ENCODE measurements at regions not wholly inside any gene's neighbourhood (a gene's known extent, or its start where the extent isn't known, plus 50 kb on each side); places are given as distances from the start of the nearest gene placed in this dataset.

DNA sequence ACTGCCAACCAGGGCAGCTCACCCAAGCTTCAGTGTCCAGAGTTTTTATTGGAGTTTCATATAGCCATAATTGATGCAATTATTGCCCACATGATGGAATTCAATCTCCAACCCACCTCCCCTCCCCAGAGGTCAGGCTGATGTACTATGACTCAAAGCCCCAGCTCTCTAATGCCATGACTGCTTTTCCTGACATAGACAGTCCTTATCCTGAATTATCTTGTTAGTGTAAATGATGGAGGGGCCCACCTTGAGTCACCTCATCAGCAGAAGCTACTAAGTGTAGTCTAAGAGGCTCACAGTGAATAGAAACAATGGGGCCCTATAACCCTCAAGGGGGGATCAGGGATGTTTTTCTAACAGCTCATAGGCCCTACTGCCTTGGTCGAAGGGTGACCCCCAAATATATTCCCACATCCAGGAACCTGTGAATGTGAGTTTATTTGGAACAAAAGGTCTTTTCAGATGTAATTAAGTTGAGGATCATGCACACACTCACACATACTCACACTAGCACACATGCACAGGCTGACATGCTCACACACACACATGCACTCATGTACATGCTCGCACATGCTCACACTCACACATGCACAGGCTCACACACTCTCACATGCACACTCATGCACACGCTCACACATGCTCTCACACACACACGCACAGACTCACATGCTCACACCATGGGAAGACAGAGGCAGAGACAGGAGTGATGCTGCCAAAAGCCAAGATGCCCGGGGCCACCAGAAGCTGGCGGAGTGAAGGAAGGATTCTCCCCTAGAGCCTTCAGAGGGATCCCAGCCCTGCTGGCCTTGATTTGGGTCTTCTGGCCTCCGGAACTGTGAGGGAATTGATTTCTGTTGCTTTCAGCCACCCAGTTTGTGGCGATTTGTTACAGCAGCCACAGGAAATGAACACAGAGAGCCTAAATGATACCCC, 131.2 kb upstream of the SMAD3 start:
- no peak for DNase-seq

DNA sequence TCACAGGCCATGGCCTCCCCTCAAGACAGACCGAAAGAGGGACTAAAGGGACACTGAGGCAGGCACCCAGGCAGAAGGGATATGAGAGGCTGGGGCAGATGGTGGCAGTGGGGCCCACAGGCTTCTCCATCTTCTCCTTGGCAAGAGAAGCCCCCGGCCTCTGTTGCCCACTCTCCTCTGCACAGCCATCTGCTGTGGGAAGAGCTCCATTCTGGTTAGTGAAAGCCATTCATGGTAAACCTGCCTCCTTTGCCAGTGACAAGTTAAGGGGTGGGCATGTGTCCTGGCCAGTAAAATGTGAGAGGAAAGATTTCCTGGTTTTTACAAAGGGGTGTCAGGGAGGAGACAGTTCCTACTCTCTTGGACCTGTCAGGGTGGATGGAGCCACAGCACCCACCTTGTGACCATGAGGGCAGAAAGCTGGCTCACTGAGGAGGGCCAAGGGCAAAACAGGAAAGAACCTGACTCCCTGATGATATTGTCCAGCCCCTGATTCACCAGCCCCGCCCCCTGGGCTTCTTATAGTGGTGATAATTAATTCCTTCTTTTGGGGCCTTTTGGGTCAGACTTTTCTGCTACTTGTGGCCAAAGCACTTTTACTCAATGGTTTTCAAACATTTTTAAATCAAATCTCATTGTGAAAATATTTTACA, 130.4 kb upstream of the SMAD3 start:
- no peak for DNase-seq

DNA sequence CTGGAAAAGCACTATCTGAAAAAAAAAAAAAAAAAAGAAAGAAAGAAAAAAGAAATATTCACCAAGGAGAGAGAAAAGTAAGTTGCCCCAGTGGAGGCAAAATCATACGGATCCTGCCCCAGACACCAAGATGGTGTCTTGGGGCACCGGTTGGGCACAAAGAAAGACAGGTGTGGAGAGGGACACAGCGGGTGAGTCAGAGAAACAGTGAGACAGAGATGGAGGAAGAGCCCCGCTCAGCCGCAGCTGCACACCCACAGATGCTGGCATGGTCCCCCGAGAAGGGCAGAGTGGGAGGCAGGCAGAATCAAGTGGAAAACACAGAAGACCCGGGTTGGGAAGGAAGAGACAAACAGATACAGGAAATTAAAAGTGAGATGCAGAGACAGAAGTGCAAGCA, 129.7 kb upstream of the SMAD3 start:
- no peak for DNase-seq

DNA sequence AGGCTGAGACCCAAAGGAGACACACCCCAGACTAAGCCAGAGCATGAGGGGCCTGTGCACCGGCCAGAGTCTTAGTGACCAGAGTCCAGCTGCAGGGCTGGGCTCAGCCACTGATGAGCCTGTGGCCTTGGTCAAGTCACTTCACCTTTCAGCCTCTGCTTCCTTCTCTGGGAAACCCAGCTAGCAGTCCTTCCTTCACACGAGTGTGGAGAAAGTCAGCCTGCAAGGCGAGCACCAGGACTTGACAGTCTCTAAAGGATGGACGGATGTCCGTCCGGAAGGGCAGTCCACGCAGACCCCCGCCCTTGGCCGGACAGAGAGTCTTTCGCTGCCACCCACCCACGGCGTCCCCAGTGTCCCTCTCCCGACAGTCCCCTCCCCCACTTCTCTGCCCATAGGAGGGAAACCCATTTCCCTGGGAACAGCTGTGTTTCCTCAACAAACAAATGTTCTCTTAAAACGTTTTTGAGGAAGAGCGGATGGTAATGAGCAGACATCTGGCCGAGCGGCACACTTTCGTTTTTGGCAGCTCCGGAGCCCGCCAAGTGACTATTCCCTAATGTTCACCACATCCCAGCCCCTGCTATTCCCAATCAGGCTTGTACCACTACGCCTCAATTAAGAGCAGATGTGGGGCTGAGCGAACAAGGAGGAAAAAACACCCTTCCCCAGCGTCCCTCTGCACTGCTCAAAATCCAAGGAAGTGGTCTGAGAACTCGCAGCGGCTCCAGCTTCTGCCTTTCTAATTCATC, 129.1 kb upstream of the SMAD3 start:
- no peak for DNase-seq

DNA sequence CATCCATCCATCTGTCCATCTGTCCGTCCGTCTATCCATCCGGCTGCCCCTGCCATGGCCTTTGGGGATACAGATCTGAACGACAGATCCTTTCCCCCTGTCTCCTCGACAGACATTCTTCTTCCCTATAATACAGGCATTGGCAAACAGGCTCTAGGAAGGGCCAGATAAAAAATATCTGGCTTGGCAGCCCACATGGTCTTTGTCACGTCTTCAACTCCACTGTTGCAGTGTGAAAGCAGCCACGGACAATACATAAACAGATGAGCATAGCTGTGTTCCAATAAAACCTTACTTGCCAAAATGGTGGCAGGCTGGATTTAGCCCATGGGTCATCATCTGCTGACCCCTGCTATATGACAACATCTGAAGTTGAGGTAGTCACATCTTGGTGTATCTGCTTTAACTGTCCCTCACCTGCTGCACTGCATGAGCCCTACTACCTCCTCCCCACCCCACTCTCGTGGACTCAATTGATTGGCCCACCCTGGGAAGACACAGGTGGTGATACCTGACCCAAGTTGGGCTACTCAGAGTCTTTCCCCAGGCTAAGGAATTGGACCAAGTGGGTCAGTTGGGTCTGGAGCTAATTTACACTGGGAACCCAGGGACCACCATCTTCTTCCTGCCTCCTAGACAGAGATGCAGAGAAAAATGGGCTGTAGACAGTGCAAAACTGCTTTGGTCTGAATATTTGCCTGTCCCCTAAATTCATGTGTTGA, 128.4 kb upstream of the SMAD3 start:
- DNase-seq, result no peak

DNA sequence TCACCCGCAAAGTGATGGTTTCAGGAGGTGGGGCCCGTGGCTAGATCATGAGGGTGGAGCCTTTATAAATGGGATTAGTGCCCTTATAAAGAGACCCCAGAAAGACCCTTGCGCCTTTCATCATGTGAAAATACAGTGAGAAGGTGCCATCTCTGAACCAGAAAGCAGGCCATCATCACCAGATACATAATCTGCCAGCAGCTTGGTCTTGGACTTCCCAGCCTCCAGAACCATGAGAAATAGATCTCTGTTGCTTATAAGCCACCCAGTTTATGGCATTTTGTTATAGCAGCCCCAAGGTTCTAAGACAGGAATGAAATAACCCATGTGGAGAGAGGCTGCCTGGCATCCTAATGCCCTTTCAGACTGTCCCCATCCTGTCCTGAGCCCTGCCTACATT, 127.8 kb upstream of the SMAD3 start:
- no peak for DNase-seq

DNA sequence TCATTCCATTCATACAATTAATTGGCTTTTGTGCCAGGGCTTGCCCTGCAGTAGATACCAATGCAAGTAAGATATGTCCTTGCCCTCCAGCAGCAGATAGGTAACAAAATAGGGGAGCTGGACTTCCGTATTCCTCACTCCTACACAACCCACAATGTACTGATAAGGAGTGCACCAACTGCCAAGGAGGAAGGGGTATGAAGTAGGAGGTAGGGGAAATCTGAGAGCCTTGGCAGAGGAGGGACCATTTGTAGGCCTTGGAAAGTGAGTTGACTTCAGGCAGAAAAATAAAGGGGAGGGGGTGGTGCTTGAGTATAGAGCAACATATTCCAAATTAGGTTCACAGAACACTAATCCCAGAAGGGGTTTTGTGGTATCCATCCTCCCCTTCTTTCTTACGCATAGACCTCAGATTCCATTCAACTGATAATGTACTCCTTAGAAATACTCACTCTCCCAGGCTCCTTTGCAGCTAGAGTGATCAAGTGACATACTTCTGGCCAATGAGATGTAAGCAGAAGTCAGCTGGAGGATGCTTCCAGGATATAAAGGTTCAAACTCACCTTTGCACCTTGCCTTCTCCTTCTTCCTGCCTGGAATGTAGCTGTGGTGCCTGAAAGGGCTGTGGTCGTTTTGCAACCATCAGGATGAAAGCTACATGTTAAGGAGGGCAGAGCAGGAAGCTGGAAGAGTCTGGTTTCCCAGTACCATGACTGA, 127.1 kb upstream of the SMAD3 start:
- DNase-seq, result no peak

DNA sequence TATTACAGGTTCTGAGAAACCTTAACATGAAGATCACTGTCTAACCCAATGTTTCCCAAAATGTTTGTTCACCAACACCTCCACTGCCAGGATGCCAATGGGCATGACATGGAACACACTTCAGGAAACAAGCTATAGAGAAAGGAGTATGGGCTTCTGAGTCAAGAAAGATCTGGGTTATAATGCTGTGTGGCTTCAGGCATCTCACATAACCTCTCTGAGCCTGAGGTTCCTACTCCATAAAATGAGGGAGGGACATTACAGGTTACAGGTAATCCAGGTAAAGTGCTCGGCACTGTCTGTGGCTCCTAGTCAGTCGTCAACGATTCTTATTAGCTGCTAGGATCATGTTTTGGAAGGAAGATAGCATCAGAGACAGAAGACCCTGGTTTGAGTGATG, 126.4 kb upstream of the SMAD3 start:
- DNase-seq, result no peak

DNA sequence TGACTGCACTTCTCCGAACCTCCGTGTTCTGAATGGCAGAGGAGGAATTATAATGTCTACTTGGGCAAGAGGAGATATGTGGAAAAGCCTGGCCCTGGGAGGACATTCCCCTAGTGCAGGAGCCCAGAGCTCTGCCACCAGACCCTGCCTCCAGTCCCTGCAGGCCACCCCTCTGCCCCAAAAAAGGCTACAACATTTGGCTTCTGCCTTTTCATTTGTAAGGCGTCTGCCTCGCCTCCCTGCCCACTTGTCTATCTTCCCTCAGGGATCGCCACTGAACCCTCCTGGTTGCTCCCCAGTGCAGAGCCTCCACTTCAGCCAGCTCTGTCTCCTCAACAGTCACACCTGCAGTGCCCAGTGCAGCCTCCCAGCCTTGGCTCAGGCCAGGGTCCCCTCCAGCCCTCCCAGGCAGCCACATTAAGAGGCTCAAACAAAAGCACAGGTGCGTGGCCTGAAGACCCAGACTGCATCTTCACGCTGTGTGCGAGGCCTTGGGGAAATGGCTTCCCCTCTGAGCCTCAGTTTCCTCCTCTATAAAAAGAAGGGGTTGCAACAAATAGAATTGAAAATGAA, 125.9 kb upstream of the SMAD3 start:
- DNase-seq, result no peak

DNA sequence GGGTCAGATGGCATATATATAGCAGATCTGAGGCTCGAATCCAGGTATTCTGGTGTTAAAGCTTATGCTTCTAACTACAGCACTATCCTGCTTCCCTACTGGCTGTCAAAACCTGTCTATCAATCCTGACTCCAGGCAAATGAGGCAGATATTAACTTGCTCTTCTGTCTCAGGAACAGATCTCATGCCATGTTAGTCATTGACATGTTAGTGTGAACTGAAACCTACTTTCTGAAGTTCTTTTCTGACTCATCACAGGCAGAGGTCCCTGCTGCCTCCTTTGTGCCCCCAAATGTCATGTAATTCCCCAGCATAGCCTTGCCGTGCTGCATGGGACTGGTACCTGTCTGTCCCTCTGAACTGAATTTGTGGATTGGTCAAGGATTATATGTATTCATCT, 125.0 kb upstream of the SMAD3 start:
- no peak for DNase-seq

DNA sequence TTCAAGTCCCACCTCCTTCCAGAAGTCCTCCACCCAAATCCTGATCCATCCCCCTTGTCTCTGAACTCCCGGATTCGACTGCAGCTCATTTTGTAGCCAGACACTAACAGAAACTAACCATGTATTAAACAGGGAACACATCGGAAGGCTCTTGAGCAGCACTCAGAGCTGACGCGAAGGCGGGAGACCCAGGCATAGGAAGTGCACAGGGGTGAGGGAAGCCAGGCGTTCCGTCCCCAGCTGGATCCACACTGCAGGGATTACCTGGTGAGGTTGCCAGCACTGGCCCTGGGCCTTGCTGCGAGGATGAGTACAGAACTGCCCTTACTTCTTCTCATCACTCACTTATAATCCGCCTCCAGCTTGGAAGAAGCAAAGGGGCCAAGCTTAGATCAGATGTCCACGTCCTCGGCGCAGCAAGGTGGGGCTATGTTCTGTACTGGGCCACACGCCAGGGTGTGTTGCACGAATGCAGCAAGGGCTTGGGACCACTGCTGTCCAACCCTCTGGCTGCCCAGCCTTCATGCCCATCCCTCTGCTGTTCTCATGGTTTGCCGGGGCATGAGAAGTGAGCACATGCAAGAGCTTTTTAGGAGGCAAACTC, 124.2 kb upstream of the SMAD3 start:
- DNase-seq, result no peak

DNA sequence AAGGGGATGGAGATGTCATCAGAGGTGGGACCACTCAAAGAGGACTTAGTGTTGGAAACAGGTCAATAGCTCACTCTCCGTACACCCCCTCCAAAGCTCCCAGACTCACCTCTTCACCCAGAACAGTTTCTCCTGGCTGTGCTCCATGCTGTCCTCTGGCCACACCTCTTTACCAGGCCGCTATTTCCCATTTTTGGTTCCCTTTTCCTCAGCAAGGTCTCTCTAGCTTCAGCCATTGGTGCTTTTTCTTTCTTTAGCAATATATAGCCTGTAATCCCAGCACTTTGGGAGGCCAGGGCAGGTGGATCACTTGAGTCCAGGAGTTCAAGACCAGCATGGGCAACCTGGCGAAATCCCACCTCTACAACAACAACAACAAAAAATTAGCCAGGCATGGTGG, 123.6 kb upstream of the SMAD3 start:
- DNase-seq, result no peak

DNA sequence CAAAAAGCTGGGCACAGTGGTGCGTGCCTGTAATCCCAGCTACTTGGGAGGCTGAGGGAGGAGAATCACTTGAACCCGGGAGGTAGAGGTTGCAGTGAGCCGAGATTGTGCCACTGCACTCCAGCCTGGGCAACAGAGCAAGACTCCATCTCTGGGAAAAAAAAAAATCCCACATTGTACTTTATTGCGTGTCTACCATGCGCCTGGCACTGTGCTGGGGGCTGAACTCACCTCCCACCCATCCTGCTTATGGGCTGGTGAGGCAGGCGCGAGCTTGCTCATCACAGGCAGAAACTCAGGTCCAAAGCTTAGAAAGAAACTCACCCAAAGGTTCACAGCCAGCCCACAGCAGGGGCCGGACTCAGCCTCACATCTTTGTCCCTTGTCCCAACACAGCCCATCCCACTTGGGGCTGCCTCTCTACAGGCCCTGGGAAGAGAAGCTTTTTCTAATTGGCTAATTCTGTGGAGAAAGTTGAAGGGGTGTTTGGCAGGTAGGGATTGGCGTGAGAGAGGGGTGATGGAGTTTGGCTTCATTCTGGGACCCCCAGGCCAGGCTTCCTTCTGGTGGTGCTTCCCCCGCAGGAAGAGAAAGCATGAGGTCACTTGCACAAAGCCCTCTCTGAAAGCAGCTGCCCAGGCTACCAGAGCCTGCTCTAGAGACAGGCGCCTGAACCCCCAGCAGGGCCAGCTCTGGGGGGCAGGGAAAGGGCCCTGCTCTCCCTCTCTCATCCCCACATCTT, 122.6 kb upstream of the SMAD3 start:
- no peak for DNase-seq

DNA sequence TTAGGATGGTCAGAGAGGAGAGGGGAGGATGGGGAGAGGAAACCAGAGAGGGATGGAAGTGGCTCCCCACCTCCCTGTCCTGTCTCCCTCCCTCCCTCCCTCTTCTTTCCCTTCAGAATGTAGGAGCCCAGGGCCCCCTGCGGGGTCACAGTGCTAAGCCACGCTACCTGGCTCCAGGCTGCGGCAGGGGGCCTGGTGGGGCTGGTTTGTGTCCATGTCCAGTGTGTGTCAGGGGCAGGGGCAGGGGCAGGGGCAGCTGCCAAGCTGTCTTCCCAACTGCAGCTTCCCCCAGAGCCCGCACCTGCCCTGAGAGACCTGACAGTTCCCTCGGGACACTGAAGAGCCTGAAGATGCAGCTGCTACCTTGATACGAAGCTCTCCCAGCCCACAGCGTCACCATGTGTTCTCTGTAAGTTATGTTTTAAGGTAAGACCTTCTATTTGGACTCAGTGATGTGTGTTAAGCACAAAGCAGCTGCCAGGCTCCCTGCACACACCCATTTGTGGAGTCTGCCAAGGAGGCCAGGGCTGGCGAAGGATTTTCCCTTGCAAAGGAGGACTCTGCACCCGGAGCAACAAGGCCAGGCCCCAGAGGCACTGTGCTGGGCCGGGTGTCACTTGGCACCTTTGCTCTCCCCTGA, 121.8 kb upstream of the SMAD3 start:
- DNase-seq, result no peak

DNA sequence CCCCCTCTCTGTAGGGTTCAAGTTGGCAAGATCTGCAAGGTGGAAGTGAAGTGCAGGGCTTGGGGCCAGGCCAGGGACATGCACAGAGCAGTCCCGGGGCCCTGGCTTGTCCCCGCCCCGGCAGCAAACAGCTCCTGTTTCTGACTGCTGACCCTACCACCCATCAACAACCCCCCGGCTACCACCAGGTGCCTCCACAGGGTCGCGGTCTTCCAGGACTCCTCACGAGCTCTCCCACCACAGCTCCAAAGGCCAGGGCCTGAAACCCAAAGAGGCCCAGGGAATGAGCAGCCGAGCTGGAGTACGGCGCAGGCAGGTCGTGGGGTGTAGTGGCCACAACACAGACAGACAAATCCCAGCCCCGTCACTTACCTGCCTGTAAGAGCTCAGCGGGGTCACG, 121.3 kb upstream of the SMAD3 start:
- DNase-seq, result no peak

DNA sequence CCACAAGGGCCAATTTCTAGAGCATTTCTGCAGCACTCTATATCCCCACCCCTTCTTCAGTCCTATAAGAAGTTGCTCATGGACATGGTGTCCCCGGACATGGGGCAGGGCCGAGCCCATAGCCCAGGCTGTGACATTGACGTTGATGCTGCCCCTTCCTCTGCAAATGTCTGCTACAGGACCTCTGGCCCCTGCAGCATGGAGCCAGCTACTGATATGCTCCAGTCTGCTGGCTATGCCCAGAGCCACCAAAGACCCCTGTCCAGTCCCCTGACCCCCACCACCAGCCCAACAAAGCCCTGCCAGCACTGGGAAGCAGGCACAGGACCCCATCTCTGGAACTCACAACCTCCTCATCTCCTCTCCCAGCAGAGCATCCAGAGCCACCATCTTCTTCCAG, 120.1 kb upstream of the SMAD3 start:
- DNase-seq, result no peak

DNA sequence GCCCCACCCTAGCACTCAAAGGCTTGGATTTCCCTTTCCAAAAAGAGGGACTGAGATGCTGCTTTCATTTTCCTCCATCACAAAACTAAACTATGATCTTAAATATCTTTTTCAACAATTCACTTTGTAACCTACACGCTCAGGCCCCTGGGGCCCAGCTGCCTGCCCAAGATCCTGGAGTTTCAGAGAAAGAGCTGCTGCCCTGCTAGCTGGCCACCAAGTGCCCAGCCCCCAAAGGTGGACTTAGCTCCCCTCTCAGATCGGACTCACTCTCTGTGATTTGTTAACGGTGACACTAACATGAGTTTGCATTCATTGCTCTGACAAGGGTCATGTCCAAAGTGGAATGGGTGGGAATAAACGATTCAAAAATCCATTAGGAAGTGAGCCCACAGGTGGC, 119.6 kb upstream of the SMAD3 start:
- DNase-seq, result no peak

DNA sequence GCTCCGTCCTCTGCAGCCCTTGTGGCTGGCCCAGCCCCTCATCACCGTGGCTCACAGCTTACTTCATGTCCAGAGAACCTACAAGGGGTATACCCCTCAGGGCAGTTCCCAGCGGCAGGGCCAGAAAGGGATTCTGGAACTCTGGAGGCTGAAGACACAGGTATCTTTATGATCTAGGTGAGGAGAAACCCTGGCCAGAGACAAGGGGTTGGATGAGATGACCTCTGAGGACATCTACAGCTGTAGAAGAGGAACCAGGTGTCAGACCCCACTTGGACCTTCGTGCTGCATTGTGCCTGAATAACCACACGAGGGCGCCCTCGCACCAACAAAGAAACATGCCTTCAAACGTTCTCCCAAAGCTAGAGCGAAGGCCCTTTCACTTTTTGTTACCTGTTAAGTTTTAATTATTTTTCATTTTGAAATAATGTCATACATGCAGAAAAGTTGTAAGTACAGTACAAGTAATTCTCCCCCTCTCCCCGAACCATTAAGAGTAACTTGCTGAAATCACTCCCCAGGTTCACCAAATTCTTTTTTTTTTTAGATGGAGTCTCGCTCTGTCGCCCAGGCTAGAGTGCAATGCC, 118.7 kb upstream of the SMAD3 start:
- DNase-seq, result no peak

DNA sequence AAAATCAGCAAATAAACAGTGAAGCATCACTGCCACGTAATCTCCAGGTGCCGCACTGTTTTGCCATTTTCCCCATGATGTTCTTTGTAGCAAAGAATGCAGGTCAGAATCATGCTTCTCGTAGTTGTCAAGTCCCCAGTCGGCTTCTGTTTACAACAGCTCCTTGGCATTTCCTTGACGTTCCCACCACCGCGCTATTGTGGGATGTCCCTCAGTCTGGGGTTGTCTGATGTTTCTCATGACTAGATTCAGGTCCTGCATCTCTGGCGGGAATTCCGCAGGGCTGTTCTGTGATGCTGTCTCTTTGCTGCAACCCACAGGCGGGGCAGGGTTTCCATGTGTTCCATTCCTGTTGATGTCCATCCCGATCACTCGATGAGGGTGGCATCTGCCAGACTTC, 117.9 kb upstream of the SMAD3 start:
- no peak for DNase-seq

DNA sequence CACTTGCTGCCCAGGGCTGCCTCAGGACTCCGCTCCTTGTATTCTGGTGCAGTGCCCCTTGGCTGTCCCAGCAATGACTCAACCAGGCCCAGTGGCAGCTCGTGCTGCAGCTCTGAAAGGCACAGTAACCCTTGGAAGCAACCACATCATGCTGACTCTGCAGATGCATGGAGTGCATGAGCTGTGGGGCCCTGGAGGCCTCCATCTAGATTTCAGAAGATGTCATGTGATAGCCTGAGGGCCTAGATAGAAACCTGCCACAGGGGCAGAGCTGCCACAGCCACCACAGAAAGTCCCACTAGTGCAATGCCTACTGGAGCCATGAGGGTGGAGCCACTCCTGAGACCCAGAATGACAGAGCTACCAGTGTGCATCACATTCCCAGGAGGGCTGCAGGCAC, 117.1 kb upstream of the SMAD3 start:
- DNase-seq, result no peak
